Ishikawa (cell line): ENCODE measurements at regions not wholly inside any gene's neighbourhood (a gene's known extent, or its start where the extent isn't known, plus 50 kb on each side); places are given as distances from the start of the nearest gene placed in this dataset.

ENCODE experiments used
- CEBPB ChIP-seq: IDR thresholded peaks from 2 replicates; pipeline ENCODE4 v1.6.1; 2012
- CREB1 ChIP-seq: IDR thresholded peaks from 2 replicates; pipeline ENCODE4 v1.6.1; 2012; ENCODE audit warnings: low read depth
- EGR1 ChIP-seq: IDR thresholded peaks from 2 replicates; pipeline ENCODE4 v1.6.1; 2012
- EP300 ChIP-seq: IDR thresholded peaks from 2 replicates; pipeline ENCODE4 v1.6.1; 2012; ENCODE audit warnings: borderline replicate concordance
- FOXM1 ChIP-seq: IDR thresholded peaks from 2 replicates; pipeline ENCODE4 v1.6.1; 2012; ENCODE audit warnings: low read depth, borderline replicate concordance
- NFIC ChIP-seq: IDR thresholded peaks from 2 replicates; pipeline ENCODE4 v1.6.1; 2012
- RAD21 ChIP-seq: IDR thresholded peaks from 2 replicates; pipeline ENCODE4 v1.6.1; 2012; ENCODE audit warnings: low read depth
- TAF1 ChIP-seq: IDR thresholded peaks from 2 replicates; pipeline ENCODE4 v1.6.1; 2012; ENCODE audit warnings: low read depth, mild to moderate bottlenecking
- TCF12 ChIP-seq: IDR thresholded peaks from 2 replicates; pipeline ENCODE4 v1.6.1; 2012; ENCODE audit warnings: low read depth
- TEAD4 ChIP-seq: IDR thresholded peaks from 2 replicates; pipeline ENCODE4 v1.6.1; 2012
- YY1 ChIP-seq: IDR thresholded peaks from 2 replicates; pipeline ENCODE4 v1.6.1; 2012; ENCODE audit warnings: low read depth
- ZBTB7A ChIP-seq: IDR thresholded peaks from 2 replicates; pipeline ENCODE4 v1.6.1; 2012; ENCODE audit warnings: low read depth
- TF ChIP-seq, protein P1 (sequence below): IDR thresholded peaks from 2 replicates; pipeline ENCODE4 v1.6.1; 2012; ENCODE audit warnings: low read depth, mild to moderate bottlenecking
- TF ChIP-seq, protein P2 (sequence below): IDR thresholded peaks from 2 replicates; pipeline ENCODE4 v1.6.1; 2012
- TF ChIP-seq, protein P3 (sequence below): IDR thresholded peaks from 2 replicates; pipeline ENCODE4 v1.6.1; 2012

DNA sequence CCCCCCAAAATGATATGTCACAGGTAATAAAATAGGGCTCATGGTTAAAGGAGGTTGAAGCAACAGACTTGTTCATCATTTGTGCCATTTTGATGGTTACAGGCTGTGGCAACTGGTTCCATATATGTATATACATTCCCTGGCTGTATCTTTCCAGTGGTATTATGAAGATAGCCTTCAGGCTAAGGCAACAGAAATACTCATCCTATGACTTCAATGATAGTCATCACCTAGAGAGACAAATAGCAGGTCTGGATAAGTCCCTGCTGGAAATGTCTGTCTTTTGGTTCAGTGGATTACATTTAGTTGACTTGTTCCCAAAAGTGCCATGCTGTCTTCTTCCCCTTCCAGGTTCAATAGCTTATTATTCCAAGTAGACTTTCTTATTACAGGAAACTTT lies 997.4 kb downstream of the FLRT2 start:
- no peak for TF ChIP-seq TCF12
- no peak for TF ChIP-seq FOXM1
- no peak for TF ChIP-seq EGR1
- no peak for TF ChIP-seq TAF1
- no peak for TF ChIP-seq CEBPB
- no peak for TF ChIP-seq EP300
- no peak for TF ChIP-seq ZBTB7A
- TF ChIP-seq, protein P1, sequence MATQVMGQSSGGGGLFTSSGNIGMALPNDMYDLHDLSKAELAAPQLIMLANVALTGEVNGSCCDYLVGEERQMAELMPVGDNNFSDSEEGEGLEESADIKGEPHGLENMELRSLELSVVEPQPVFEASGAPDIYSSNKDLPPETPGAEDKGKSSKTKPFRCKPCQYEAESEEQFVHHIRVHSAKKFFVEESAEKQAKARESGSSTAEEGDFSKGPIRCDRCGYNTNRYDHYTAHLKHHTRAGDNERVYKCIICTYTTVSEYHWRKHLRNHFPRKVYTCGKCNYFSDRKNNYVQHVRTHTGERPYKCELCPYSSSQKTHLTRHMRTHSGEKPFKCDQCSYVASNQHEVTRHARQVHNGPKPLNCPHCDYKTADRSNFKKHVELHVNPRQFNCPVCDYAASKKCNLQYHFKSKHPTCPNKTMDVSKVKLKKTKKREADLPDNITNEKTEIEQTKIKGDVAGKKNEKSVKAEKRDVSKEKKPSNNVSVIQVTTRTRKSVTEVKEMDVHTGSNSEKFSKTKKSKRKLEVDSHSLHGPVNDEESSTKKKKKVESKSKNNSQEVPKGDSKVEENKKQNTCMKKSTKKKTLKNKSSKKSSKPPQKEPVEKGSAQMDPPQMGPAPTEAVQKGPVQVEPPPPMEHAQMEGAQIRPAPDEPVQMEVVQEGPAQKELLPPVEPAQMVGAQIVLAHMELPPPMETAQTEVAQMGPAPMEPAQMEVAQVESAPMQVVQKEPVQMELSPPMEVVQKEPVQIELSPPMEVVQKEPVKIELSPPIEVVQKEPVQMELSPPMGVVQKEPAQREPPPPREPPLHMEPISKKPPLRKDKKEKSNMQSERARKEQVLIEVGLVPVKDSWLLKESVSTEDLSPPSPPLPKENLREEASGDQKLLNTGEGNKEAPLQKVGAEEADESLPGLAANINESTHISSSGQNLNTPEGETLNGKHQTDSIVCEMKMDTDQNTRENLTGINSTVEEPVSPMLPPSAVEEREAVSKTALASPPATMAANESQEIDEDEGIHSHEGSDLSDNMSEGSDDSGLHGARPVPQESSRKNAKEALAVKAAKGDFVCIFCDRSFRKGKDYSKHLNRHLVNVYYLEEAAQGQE, result no peak
- TF ChIP-seq, protein P2, sequence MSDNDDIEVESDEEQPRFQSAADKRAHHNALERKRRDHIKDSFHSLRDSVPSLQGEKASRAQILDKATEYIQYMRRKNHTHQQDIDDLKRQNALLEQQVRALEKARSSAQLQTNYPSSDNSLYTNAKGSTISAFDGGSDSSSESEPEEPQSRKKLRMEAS, result no peak
- TF ChIP-seq RAD21, result no peak
- no peak for TF ChIP-seq YY1
- no peak for TF ChIP-seq NFIC
- TF ChIP-seq, protein P3, sequence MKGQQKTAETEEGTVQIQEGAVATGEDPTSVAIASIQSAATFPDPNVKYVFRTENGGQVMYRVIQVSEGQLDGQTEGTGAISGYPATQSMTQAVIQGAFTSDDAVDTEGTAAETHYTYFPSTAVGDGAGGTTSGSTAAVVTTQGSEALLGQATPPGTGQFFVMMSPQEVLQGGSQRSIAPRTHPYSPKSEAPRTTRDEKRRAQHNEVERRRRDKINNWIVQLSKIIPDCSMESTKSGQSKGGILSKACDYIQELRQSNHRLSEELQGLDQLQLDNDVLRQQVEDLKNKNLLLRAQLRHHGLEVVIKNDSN, result no peak
- no peak for TF ChIP-seq TEAD4
- TF ChIP-seq CREB1, result no peak

DNA sequence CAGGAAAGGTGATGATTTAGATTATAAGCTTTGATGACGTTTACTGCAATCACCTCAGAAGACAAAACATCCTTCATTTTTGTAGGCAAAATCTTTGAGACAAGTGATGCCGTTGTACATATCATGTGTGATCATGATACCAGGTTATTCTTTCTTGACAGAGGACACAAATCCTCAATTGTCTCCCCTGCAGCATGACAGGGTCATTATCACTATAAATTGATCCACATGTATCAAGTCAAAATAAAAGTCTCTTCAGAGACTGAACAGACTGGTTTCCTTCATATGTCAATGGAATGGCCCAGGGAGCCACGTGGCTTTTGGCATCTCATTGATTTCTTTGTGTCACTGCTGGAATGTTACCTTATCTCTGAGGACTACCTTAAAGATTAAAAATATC lies 995.7 kb downstream of the FLRT2 start:
- TF ChIP-seq CREB1 (no peak), RAD21 (no peak), CEBPB (no peak), FOXM1 (no peak), EP300 (no peak)
- TF ChIP-seq, protein P2, result no peak
- TF ChIP-seq, protein P1, result no peak

DNA sequence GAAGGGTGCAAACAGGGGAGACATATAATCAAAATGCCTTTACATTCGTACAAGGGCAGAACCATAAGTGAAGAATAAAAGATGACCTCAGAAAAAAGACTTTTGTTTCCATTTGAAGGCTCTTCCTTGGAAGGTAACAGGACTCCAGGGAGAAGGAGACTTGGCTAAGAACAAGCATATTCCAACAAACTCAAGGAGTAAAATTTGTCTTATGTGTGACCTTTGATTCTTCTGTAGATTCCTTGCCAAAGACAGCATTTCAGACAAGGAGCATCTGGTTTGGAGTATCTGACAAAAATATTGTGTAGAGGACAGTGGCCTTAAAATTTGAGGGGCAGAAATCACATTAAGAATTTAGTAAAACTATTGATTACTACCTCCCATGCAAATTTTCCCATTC lies 991.9 kb downstream of the FLRT2 start:
- TF ChIP-seq TAF1, result no peak
- no peak for TF ChIP-seq YY1
- TF ChIP-seq FOXM1, result no peak
- no peak for TF ChIP-seq EGR1
- TF ChIP-seq NFIC, result no peak
- no peak for TF ChIP-seq RAD21
- TF ChIP-seq CREB1, result no peak
- no peak for TF ChIP-seq TEAD4

DNA sequence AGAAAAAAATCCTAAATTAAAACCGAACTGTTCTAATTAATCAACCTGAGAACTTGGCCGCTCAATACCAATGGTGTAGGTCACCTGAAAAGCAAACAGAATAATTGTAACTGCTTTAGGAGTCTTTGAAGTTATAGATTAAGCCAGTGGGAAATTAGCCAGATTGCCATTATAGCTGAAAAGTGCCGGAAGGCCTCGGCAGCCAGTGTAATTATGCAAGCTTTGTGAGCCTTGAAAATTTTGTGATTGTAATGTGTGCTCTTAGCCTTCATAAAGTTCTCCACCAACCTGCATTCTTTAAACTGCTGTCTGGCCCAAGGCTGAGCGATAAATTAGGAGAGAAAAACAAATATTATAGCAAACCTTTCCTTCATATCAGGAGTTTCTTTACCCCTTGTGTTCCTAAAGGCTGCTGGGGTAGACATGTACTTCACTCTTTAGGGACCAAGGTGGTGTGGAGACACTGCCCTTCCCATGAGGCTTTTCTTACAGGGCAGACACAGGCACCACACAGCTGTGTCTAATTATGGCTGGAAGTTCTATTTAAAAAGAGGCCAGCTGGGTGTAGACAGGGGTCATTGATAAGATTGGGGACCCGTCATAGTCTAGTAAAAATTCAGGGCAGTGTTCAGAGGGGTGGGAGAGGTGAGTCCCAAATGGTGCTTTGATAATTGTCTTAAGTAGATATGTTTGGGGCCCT lies 991.2 kb downstream of the FLRT2 start:
- TF ChIP-seq TAF1 (no peak), CEBPB (no peak), TEAD4 (no peak)
- TF ChIP-seq, protein P2, result no peak

DNA sequence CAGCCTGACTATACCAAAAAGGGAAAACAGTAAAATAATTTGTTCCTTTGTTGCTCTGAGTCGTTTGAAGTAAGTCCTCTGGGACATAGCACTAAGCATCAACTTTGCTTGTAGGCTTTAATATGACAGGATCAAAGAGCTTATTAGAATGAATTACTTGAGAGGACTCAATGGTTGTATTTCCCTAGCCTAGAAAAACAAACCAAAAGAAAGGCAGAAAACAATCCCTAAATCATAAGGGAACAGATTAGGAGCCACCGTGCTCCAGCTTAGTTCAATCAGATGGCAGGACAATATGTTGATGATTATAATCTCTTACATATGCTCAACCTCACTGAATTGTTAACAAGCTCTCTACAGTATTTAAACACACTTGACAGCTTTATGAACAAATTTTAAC lies 988.4 kb downstream of the FLRT2 start:
- TF ChIP-seq ZBTB7A, result no peak
- TF ChIP-seq EGR1, result no peak
- no peak for TF ChIP-seq NFIC
- TF ChIP-seq EP300, result no peak
- no peak for TF ChIP-seq CEBPB
- TF ChIP-seq TAF1, result no peak
- TF ChIP-seq, protein P3, result no peak
- no peak for TF ChIP-seq RAD21
- TF ChIP-seq FOXM1, result no peak
- no peak for TF ChIP-seq YY1
- no peak for TF ChIP-seq TCF12
- no peak for TF ChIP-seq TEAD4
- TF ChIP-seq, protein P1, result no peak
- no peak for TF ChIP-seq CREB1
- TF ChIP-seq, protein P2, result no peak
